GM18502 (cell line): ENCODE measurements at regions not wholly inside any gene's neighbourhood (a gene's known extent, or its start where the extent isn't known, plus 50 kb on each side); places are given as distances from the start of the nearest gene placed in this dataset.

ENCODE experiments used
- ATAC-seq: cut with Tn5 transposase; IDR thresholded peaks from one replicate; pipeline ENCODE4 v1.9.1; 2021; ENCODE audit warnings: mild to moderate bottlenecking; ENCODE audit not compliant: unreplicated experiment, poor library complexity

DNA sequence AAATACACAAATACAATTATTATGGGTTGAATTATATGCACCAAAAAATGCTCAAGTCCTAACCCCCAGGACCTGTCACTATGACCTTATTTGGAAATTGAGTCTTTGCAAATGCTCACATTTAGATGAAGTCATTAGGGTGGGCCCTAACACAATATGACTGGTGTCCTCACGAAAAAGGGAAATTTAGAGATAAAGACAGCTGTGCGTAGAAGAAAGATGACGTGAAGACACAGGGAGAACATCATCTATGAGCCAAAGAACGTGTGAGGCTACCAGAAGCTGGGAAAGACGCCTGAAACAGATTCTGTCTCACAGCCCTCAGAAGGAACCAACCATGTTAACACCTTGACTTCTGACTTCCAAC, 259.2 kb downstream of the EMP1 start:
- ATAC-seq: no peak

DNA sequence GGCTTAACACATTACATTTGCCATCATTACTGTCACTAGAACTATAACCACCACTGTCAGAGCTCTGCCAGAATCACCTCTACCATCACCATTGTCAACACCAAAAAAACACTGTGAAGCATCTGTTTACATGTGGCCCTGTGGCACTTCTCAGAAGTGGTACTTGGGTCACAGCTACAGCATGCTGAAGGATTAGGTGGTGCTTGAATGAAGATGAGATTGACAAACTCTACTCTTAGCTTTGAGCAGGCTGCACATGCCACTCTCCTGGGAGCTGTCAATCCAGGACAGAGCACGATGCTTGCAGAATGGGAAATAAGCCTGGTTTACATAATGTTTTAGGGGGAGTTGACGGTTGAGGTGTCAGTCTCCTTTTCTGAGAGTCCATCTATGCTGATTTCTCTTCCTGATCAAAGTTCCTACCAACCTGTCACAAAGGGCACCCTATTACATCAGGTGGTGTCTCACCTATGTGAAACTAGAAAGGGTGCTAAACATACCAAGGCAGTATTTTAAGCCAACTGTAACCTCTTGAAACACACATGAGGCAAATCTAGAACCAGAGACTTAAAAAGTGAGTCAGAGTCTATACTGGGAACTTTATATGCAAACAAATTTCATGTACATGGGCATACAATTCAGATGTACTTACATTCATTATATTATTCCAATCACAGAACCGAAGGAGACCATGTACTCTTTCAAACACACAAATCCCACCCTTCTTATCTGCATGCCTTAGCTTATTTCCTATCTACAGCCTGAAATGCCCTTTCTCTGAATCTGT, 258.7 kb downstream of the EMP1 start:
- no peak for ATAC-seq

DNA sequence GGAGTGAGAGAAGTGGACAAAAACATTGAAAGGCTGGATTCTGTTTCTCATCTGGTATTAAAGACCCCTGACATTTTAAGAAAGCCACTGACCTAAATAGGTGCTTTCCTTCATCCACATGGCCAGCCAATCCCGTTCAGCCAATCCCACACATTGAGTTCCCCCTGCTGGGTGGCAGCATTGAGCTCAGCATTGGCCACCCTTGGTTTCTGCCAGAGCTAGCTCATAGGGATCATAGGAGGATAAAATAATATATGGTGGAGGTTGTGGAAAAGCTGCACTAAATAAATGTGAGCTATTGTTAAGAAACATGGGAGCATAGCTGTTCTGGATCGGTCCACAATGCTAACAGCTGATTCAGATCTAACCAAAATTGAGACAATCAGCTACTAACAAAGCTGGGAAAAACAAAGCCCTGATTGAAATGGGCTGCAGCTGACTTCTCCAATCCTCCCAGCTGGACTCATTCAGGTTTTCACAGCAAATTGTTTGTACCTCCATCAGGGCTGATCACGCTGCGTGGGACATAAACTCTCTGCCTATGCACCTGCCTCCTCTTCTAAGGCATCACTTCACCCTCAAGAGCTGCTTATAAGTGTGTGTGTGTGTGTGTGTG, 256.5 kb downstream of the EMP1 start:
- ATAC-seq: no peak

DNA sequence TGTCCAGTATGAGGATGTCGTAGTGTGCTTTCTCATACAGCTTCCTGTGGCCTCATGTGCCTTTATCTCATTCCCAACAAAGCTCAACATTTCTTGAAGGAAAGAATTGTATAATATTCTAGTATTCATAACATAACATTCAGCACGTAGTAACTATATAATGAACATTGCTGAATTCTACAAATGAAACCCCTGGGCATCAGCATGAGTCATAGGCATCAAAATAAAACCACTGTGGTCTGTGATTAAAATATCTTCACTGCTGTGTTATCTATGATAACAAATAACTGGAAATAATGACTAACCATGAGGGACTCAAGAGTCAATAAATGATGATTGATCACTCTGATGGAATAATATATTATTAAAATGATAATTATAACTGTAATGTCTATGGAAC, 255.2 kb downstream of the EMP1 start:
- ATAC-seq: no peak

DNA sequence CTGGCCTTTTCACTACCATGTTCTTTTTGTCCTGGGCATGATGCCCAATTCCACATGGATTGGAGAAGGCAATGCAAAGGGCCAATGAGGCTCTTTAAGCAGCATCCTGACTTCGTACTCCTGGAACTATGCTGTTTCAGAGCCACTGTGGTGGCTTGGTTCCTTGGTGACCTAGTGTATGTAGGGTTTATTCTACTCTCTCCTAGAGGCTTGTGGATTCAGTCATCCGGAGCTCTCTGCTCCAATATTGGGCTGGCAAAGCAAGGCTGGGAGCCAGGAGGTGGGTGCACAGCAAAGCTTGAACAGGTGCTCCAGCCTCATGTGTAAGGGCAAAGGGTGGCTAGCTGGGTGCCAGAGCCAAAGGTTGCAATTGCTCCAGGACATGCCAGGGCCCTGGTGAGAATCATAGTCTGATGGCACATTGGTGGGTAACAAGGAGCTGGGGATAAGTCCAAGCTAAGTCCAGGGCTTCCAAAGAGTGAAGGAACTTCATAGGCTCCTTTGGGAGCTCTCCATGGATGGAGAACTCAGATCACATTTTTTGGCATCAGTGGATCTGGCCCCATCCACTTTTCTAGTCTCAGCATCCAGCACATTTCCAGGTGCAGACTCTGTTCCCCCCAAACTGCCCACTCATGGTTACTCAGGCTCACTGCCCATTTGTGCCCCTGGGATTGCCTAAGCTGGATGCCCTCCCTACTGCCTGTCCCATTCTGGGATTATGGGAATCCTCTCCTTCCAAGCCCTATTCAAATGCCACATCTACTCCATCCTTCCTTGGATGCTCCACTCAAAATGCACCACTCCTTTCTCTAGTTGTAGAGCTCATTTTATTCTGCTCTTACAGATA, 253.9 kb downstream of the EMP1 start:
- no peak for ATAC-seq

DNA sequence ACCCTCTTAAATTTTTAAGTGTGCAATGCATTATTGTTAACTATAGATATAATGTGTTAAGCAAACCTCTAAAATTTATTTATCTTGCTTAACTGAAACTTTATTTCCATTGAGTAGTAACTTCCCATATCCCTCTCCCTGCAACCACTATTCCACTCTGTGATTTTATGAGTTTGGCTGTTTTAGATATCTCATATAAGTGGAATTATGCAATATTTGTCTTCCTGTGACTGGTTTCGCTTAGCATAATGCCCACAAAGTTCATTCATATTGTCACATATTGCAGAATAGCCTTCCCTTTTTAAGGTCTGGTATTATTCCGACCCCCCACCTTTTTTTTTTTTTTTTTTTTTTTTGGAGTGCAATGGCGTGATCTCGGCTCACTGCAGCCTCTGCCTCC, 247.6 kb downstream of the EMP1 start:
- ATAC-seq: no peak

DNA sequence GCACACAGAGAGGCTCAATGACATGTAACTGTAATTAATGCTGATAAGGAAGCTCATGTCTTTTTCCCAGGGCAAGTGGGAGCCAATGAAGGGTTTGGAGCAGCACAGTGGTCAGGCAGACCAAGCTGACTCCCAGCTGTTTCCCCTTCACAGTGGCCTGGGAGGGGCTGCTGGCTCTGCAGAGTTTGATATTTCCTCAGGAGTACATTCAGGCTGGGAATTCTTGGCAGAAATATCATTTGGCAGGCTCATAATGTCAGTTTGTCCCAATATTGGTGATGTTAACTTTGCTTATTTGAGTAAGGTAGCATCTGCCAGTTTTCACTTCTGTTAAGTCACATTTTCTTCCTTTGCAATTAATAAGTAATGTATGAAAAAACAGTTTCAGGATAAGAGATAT, 247.0 kb downstream of the EMP1 start:
- ATAC-seq: no peak

DNA sequence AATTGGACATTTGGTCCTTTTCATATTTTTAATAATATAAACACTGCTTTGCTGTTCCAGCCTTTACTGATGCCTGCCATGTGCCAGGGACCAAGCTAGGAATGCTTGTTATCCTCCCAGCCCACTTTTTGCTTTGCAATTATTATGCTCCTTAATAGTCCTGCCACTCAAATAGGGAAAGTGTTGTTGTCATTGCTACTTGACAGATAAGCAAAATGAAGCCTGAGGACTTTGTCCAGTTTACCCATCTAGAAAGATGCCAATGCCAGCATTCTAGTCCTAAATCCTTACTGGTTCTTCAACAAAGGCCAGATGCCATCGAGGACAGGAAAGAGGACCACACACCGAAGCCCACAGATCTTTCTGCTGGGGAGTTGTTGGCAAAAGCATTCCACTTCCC, 246.5 kb downstream of the EMP1 start:
- no peak for ATAC-seq

DNA sequence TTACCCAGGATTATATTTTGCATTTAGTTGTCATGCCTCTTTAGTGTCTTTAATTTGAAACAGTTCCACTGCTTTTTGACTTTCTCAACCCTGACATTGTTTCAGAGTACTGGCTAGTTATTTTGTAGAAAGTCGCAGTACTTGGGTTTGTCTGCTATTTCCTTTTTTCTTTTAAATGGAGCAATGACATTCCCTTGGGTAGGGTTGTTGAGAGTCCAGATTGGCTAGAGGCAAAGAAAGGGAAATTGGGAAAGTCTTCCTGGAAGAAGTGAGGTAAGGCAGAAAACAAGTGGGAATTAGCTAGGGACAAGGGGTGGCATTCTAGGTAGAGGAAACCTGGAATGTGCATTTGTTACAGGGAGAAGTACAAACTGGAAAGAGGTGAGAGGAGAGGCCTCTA, 245.9 kb downstream of the EMP1 start:
- ATAC-seq: no peak

DNA sequence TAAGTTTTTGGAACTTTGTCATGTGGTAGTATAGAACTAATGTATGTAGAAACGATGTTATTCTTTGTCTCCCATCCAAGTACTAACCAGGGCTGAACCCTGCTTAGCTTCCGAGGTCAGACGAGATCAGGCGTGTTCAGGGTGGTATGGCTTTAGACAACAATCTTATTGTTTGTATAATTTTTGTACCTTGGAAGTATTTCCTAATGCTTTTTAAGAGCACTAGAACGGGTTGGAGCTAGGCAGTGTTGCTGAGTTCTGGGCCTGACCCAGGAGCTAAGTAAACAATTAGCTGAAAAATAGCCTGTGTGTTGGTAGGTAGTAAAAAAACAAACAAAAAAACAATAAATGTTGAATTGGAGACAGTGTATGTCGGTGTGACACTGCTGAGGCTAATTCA, 244.3 kb downstream of the EMP1 start:
- ATAC-seq: no peak

DNA sequence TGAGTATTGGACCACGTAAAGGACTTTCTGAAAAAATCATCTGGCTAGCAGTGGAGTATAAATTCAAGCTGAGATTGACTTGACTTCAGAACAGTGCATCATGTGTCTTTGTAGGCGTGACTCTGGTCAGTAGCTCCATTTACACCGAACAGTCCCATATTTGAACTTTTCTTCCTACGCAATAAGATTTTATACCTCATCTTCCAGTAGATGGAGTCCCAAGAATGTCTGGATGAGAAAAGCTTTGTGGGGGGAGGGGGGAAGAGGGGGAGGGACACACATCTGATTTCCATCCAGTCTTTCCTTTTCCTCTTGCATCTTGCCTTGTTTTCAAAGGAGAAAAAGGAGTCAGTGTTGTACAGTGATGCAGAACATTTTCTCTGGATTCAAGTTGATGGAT, 241.0 kb downstream of the EMP1 start:
- no peak for ATAC-seq

DNA sequence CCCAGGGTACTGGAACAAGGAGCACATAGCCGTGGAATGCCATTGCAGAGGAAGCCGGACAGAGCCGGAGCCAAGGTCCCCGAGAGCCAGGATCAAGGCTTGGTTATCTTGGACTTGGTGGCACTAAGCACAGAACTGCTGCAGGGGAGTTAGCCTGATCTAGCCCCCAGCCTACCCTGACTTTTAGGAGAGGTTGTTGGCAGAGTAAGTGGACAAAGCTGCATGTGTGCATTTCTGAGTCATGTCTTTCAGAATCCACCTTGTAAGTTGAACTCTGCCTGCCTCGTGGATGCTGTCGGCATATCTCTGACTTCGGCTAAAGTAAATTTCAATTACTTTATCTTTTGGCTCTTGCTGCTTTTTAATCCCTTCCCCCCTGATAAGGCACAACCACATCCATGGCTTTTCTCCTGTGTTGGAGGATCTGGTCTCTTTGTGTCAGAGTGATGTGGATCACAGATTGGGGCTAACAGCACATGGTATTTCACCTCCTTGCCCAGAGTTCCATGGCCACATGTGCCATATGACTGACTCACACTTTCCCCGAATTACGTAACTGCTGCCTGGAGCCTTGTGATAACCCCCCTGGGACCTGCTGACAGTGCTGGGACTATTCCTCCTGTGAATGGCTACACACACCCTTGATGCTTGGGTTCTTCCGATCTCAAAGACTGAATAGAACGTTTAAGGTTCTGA, 240.3 kb downstream of the EMP1 start:
- ATAC-seq: no peak

DNA sequence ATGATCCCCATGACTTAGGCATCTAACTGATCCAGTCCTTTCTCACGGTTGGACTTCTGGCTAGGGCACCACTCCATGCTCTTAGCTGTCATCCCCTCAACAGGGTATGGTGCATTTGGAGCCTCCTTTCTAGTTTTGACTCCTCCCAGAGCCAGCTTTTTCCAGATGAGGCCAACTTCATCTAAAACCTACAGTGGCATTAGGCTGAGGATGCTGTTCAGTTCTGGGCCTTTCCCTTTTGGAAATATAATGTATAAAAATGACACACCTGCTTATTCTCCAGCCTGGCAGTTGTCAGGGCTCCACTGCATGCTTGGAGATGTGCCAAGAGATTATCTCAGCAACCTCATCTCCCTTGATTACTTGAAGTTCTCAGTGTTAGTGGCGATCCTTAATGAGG, 239.7 kb downstream of the EMP1 start:
- no peak for ATAC-seq

DNA sequence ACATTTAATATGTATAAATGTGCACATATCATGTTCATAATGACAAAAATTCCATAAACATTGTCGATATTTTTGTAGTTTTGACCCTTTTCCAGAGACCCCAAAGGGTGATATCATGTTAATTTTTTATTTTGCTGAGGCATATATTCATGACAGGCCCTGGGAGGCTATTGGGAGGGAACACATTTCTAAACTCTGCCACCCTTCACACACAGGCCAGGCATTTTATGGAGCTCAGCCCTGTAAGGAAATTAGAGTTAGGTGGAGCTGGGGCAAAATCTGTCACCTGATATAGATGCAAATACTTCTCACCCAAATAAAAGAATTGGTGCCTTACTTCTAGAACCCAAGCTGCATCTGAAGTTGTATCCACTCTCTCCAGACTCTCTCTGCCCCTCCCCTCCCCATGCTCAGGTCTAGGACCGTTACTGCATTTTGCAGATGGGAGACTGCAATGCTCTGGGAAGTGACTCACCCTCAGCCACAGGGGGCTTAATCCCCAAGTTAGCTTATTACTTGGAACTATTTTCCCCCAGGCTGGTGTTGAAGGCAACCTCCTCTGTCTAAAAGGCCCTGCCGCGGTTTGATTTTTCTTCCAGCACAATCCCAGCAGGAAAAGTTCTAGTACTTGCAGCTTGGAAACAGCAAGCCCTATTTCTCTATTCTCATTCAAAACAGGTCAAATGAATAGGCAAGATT, 238.9 kb downstream of the EMP1 start:
- ATAC-seq: no peak

DNA sequence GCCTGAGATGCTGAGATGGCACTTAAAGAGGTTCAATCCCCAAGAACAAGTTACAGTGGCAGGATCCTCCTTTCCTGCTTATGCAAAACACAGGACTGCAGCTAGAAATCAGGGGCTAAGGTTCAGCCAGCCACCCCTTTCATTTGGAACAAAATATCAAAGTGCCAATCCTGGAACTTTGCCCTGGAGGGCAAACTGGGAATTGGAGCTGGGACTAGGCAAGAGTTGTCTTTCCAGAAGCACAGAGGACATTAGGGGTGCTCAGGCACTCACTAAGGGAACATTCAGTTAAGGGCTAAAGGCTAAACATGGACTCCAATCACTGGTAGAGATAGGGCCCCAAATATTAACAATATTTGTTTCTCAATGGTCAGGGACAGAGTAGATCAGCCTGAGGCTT, 237.2 kb downstream of the EMP1 start:
- ATAC-seq: no peak

DNA sequence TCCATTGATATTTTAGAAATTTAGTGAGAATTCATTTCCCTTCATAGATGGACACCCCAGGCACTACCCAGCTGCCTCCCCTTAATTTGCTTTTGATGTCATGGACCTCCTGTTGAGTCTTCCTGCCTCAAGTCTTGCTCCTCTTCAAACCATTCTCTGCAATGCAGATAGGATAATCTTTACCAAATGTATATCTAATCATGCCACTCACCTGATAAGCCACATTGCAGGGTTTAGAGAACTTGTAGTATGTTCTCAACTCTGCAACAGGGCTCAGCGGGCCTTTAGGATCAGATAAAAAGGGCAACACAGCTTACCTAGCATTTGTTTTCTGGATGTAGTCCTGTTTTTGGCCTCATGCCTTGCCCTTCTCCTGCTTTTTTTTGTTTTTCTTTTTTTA, 234.5 kb downstream of the EMP1 start:
- ATAC-seq: no peak

DNA sequence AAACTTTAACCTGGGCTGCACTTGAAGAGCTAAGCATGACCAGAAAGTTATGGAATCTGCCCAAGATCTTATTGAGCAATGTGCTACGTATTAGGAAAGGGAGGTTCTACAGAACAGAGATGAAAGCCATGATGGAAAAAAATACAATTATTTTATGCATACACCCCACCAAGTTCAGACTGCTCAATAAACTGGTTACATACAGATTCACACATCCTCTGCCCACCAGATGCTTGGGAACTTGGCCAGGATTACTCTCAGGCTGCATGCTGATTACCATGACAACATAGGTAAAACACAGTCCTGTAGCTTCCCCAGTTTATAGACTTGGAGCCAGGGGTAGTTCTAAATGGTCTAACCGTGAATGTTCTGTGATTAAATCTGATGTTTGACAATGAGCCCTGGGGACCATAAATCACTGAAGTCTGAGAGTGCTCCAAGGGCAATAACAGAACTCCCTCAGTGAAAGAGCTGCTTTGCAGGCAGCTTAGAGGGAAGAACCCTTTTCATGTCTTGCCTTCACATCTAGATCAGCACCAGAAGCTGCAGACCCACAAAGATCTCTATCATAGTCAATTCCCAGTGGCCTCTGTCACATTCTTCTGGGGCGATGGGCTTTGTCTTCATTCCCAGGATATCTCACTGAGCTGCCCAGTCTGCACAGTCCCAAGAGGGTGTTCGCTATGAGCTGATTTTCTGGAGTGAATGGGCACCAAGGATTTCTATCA, 232.2 kb downstream of the EMP1 start:
- no peak for ATAC-seq

DNA sequence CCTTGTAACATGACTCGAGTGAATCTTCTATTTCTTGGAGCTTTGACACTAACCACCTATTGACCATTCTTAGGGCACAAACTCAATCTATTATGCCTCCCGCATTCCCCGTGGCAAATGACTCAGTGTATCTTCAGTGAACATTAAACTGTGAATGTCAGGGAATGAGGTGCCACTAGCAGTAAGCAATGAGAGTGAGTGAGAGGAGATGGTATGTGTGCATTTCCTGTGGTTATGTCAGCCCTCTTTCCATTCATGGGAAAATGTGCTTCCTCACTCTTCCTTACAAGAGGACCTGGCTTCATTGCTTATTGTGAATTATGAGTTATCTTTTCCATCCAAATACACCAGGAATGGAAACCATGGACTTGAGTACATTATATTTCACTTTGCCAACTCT, 229.2 kb downstream of the EMP1 start:
- no peak for ATAC-seq

DNA sequence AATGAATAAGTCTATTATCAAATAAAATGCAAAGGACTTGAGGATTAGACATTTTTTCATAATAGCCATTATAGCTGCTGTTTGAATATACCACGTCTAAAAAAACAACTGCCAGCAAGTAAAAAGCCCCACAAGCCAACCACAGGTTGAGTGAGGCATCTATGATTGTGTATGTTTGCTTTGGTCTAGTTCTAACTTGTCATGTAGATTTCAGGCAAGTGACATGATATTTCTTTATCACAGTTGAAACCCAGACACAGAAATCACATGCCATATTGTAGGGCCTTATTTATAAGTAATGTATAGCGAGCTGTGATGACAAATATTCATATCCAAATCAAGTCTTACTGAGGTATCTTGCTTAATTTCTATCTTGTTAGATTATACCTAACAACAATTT, 225.8 kb downstream of the EMP1 start:
- no peak for ATAC-seq

DNA sequence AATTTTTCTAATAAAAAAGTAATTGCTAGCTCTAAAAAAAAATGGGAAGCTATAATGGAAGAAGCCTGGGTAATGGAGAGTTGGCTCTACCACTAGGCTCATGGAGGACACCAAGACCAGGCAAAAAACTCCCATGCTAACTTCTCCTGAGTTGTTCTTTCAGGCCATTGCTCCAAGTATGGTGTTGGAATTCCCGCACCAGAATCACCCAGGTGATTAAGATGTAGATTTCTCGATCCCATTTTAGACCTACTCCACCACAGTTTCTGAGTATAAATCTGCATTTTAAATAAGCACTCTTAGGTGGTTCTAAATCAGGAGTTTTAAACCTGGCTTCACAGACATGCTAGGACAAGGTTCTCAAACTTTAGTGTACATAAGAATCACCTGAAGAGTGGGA, 221.0 kb downstream of the EMP1 start:
- no peak for ATAC-seq
